Naive thymus-derived CD4-positive, alpha-beta T cell (primary cell): ENCODE measurements at regions not wholly inside any gene's neighbourhood (a gene's known extent, or its start where the extent isn't known, plus 50 kb on each side); places are given as distances from the start of the nearest gene placed in this dataset.

ENCODE experiments used
- ATAC-seq: fragments of 150-1000 bp; cut with Tn5 transposase; 2 replicates; pipeline ENCODE4 v1.10.0; 2021; ENCODE audit warnings: mild to moderate bottlenecking, moderate library complexity
- CTCF ChIA-PET: fragments of 350-600 bp; sonication (Branson Sonifier 250); formaldehyde crosslinking; loops from one replicate; lab custom pipeline; 2021; ENCODE audit warnings: antibody characterized with exemption; lab: Charles Lee
- POLR2A ChIA-PET: fragments of 350-600 bp; sonication (Branson Sonifier 250); formaldehyde crosslinking; loops from one replicate; lab custom pipeline; 2021; ENCODE audit warnings: antibody characterized with exemption, inconsistent platforms; lab: Charles Lee
- DNase-seq, 9 donors: peaks; one replicate each; pipeline versions ENCODE4 v3.0.0 to v3.0.0-alpha.2; 2020 to 2022; ENCODE audit warnings: mixed read lengths in 1 of 9
- H3K27ac ChIP-seq: one replicate; pipeline ENCODE4 v1.7.0; 2013; ENCODE audit warnings: mild to moderate bottlenecking, low read depth, low read length, moderate library complexity
- H3K27me3 ChIP-seq, 2 donors: one replicate each; pipeline ENCODE4 v1.7.0; 2013; ENCODE audit warnings: low read length in 2 of 2, mild to moderate bottlenecking in 2 of 2, moderate library complexity in 2 of 2; ENCODE audit not compliant: control insufficient read depth in 2 of 2, insufficient read depth in 2 of 2
- H3K36me3 ChIP-seq, 3 experiments: 1 replicate in 2 of 3; 2 replicates in 1 of 3; pipeline ENCODE4 v1.7.0; 2013; ENCODE audit warnings: low read length in 3 of 3, mild to moderate bottlenecking in 3 of 3, moderate library complexity in 1 of 3; ENCODE audit not compliant: insufficient read depth in 3 of 3, control insufficient read depth in 2 of 3
- H3K4me1 ChIP-seq, 2 donors: one replicate each; pipeline ENCODE4 v1.7.0; 2013; ENCODE audit warnings: low read length in 2 of 2, mild to moderate bottlenecking in 2 of 2, moderate library complexity in 1 of 2; ENCODE audit not compliant: control insufficient read depth in 2 of 2, insufficient read depth in 2 of 2
- H3K4me3 ChIP-seq: 2 replicates; pipeline ENCODE4 v1.7.0; 2013; ENCODE audit warnings: mild to moderate bottlenecking, low read length
- H3K9me3 ChIP-seq, 3 experiments: 1 replicate in 2 of 3; 2 replicates in 1 of 3; pipeline ENCODE4 v1.7.0; 2013; ENCODE audit warnings: low read length in 3 of 3; ENCODE audit not compliant: control insufficient read depth in 2 of 3
- H3K27ac Mint-ChIP-seq, 9 donors: one replicate each; pipeline ENCODE4 v1.8.0; 2020 to 2022; ENCODE audit warnings: mixed read lengths in 9 of 9, mild to moderate bottlenecking in 8 of 9, moderate library complexity in 5 of 9, inconsistent platforms in 2 of 9
- H3K27me3 Mint-ChIP-seq, 5 donors: one replicate each; pipeline ENCODE4 v1.8.0; 2021 to 2022; ENCODE audit warnings: mixed read lengths in 5 of 5, mild to moderate bottlenecking in 1 of 5
- H3K36me3 Mint-ChIP-seq, 5 donors: one replicate each; pipeline ENCODE4 v1.8.0; 2020 to 2022; ENCODE audit warnings: mixed read lengths in 5 of 5, mild to moderate bottlenecking in 3 of 5, inconsistent platforms in 1 of 5
- H3K4me1 Mint-ChIP-seq, 7 donors: one replicate each; pipeline ENCODE4 v1.8.0; 2020 to 2022; ENCODE audit warnings: mixed read lengths in 7 of 7, mild to moderate bottlenecking in 3 of 7, inconsistent platforms in 1 of 7
- H3K4me3 Mint-ChIP-seq, 10 donors: one replicate each; pipeline ENCODE4 v1.8.0; 2020 to 2022; ENCODE audit warnings: mild to moderate bottlenecking in 10 of 10, mixed read lengths in 10 of 10, moderate library complexity in 6 of 10, inconsistent platforms in 2 of 10
- H3K9me3 Mint-ChIP-seq, 11 donors: one replicate each; pipeline ENCODE4 v1.8.0; 2020 to 2022; ENCODE audit warnings: mixed read lengths in 11 of 11, mild to moderate bottlenecking in 4 of 11, inconsistent platforms in 1 of 11, moderate library complexity in 1 of 11
- intact Hi-C, 2 donors: fragments of 100-400 bp; cut with micrococcal nuclease; formaldehyde crosslinking; loops; one replicate each; pipeline ENCODE4 v1.15.1; 2023

GRCh38 chr11:116651098-116651736 is 121.6 kb downstream of the BUD13 start:
- no peaks in the 10 kb centered on the region for H3K4me1 Mint-ChIP-seq
- no peaks in the 10 kb centered on the region for H3K36me3 Mint-ChIP-seq
- Histone ChIP-seq H3K27ac (no peak overlapping the region), H3K36me3 (no peaks in the 10 kb centered on the region), H3K27me3 (no peaks in the 10 kb centered on the region), H3K4me3 (no peak overlapping the region), H3K9me3 (no peaks in the 10 kb centered on the region), H3K4me1 (no peaks in the 10 kb centered on the region)
- no peak overlapping the region for H3K27ac Mint-ChIP-seq
- DNase-seq (no peak), ATAC-seq (peak; percentile 36)
- H3K4me3 Mint-ChIP-seq, result no peak overlapping the region
- ChIA-PET CTCF (no interaction called here), POLR2A (no interaction called here)
- H3K27me3 Mint-ChIP-seq, result peaks cover 0 to 12% (median 5%) of the 10 kb centered on the region in 5 donors
- intact Hi-C loops, result no loop called here
- H3K9me3 Mint-ChIP-seq, result peaks cover 0 to 20% (median 2%) of the 10 kb centered on the region in 11 donors

- no peak overlapping the region for H3K27ac Mint-ChIP-seq
Observed at GRCh38 chr11:116650052-116650451, 122.7 kb downstream of the BUD13 start.

GRCh38 chr11:116649268-116649667 is 123.5 kb downstream of the BUD13 start:
- Mint-ChIP-seq H3K36me3 (no peaks in the 10 kb centered on the region), H3K27me3 (peaks cover 0 to 12% (median 5%) of the 10 kb centered on the region in 5 donors), H3K27ac (no peak overlapping the region), H3K4me1 (no peaks in the 10 kb centered on the region), H3K4me3 (no peak overlapping the region), H3K9me3 (peaks cover 0 to 4% (median 0%) of the 10 kb centered on the region in 11 donors)
- H3K27me3 ChIP-seq, result no peaks in the 10 kb centered on the region
- ChIA-PET CTCF (no interaction called here), POLR2A (no interaction called here)
- H3K4me3 ChIP-seq, result no peak overlapping the region
- no peaks in the 10 kb centered on the region for H3K36me3 ChIP-seq
- intact Hi-C loops, result no loop called here
- H3K27ac ChIP-seq, result no peak overlapping the region
- no peak for ATAC-seq
- DNase-seq, result no peak
- no peaks in the 10 kb centered on the region for H3K4me1 ChIP-seq
- H3K9me3 ChIP-seq, result no peaks in the 10 kb centered on the region

More at GRCh38 chr11:116650052-116650451, 122.7 kb downstream of the BUD13 start:
- no peak overlapping the region for H3K27ac ChIP-seq
- H3K9me3 Mint-ChIP-seq, result peaks cover 0 to 8% (median 0%) of the 10 kb centered on the region in 11 donors
- DNase-seq (no peak), ATAC-seq (no peak)
- ChIA-PET POLR2A (no interaction called here), CTCF (no interaction called here)
- no peaks in the 10 kb centered on the region for H3K4me1 ChIP-seq
- H3K4me1 Mint-ChIP-seq, result no peaks in the 10 kb centered on the region
- peaks cover 0 to 8% (median 5%) of the 10 kb centered on the region in 5 donors for H3K27me3 Mint-ChIP-seq
- no peaks in the 10 kb centered on the region for H3K36me3 Mint-ChIP-seq
- intact Hi-C loops, result no loop called here
- H3K36me3 ChIP-seq, result no peaks in the 10 kb centered on the region
- no peaks in the 10 kb centered on the region for H3K27me3 ChIP-seq
- no peaks in the 10 kb centered on the region for H3K9me3 ChIP-seq
- no peak overlapping the region for H3K4me3 ChIP-seq
- H3K4me3 Mint-ChIP-seq, result no peak overlapping the region

- H3K4me3 ChIP-seq, result no peak overlapping the region
- Mint-ChIP-seq H3K27ac (no peak overlapping the region), H3K4me3 (no peak overlapping the region), H3K36me3 (no peaks in the 10 kb centered on the region), H3K4me1 (no peaks in the 10 kb centered on the region), H3K27me3 (peaks cover 2 to 16% (median 5%) of the 10 kb centered on the region in 5 donors), H3K9me3 (peaks cover 0 to 4% (median 0%) of the 10 kb centered on the region in 11 donors)
- H3K4me1 ChIP-seq, result no peaks in the 10 kb centered on the region
- no peak overlapping the region for H3K27ac ChIP-seq
- no peaks in the 10 kb centered on the region for H3K9me3 ChIP-seq
- CTCF ChIA-PET, result no interaction called here
- no peaks in the 10 kb centered on the region for H3K27me3 ChIP-seq
- no peak for ATAC-seq
- no peak for DNase-seq
- POLR2A ChIA-PET, result no interaction called here
- no peaks in the 10 kb centered on the region for H3K36me3 ChIP-seq
- intact Hi-C loops, result no loop called here
Observed at GRCh38 chr11:116648247-116649174, 124.3 kb downstream of the BUD13 start.

- POLR2A ChIA-PET, result no interaction called here
Observed at GRCh38 chr11:116647305-116648080, 125.3 kb downstream of the BUD13 start.

GRCh38 chr11:116646191-116646590 is 126.6 kb downstream of the BUD13 start:
- peaks cover 0 to 4% (median 0%) of the 10 kb centered on the region in 11 donors for H3K9me3 Mint-ChIP-seq
- H3K36me3 ChIP-seq, result no peaks in the 10 kb centered on the region
- no peak overlapping the region for H3K27ac ChIP-seq
- CTCF ChIA-PET, result no interaction called here
- H3K36me3 Mint-ChIP-seq, result no peaks in the 10 kb centered on the region
- no peaks in the 10 kb centered on the region for H3K4me1 Mint-ChIP-seq
- no peaks in the 10 kb centered on the region for H3K4me1 ChIP-seq
- intact Hi-C loops, result no loop called here
- H3K9me3 ChIP-seq, result no peaks in the 10 kb centered on the region
- ATAC-seq, result no peak
- no peak overlapping the region for H3K4me3 Mint-ChIP-seq
- no peak overlapping the region for H3K4me3 ChIP-seq
- H3K27ac Mint-ChIP-seq, result no peak overlapping the region
- no peaks in the 10 kb centered on the region for H3K27me3 ChIP-seq
- H3K27me3 Mint-ChIP-seq, result peaks cover 2 to 26% (median 5%) of the 10 kb centered on the region in 5 donors
- POLR2A ChIA-PET, result no interaction called here
- DNase-seq, result no peak

More at GRCh38 chr11:116647305-116648080, 125.3 kb downstream of the BUD13 start:
- Mint-ChIP-seq H3K27me3 (peaks cover 2 to 17% (median 5%) of the 10 kb centered on the region in 5 donors), H3K27ac (no peak overlapping the region), H3K36me3 (no peaks in the 10 kb centered on the region), H3K4me3 (no peak overlapping the region), H3K9me3 (peaks cover 0 to 4% (median 0%) of the 10 kb centered on the region in 11 donors), H3K4me1 (no peaks in the 10 kb centered on the region)
- DNase-seq, result no peak
- Histone ChIP-seq H3K27ac (no peak overlapping the region), H3K4me1 (no peaks in the 10 kb centered on the region), H3K4me3 (no peak overlapping the region), H3K36me3 (no peaks in the 10 kb centered on the region), H3K9me3 (no peaks in the 10 kb centered on the region), H3K27me3 (no peaks in the 10 kb centered on the region)
- ATAC-seq, result no peak
- CTCF ChIA-PET, result no interaction called here
- intact Hi-C loops, result no loop called here
